ENCODE measurements at regions not wholly inside any gene's neighbourhood (a gene's known extent, or its start where the extent isn't known, plus 50 kb on each side); places are given as distances from the start of the nearest gene placed in this dataset.

DNA sequence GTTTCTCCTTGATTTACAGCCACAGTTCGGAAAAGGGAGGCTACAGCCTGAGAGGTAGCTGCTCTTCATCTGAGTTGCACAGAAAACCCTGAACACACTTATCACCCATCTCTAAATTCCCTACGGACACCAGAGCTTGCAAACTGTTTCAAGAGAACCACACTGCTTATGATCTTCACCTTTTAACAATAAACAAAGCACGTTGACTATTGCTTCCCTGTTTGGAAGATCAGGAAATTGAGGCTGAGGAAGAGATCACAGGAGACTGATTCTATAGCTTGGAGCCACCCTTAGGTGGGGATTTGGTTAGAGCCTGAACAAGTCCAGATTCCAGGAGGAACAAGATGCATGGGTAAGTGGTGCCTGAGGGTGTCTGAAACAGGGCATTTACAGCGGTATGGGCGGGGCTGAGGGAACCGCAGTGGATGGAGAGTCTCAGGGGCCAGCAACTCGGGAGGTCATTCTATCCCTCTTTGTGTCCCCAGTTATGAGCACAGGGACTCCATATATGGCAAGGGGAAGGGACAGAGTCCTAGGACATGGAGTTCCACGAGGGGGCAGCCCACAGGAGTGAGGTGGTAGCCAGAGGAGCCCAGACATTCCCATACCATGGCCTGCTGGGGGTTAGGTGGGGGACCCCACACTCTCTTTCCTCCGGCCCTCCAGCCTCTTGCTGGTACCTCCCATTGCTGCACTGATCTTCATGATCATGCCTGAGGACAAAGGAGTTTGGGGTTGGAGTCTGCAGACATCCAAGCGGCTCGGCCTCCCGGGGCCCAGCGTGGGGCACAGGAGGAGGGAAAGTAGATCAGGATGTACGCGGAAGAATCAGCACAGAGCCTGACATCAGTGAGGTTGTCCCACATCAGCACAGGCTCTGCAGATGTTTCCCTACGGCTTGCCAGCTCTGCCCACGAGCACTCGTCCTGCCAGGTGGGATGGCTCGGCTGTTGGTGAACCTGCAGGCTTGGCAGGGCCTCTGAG is 162.3 kb upstream of the ZNF536 start:
- Histone ChIP-seq H3K27me3 (ENCODE audit: low read depth, low read length) (peaks cover 16% of the 10 kb centered on the region; the same call in 1 of the 2 replicates), H3K4me3 (ENCODE audit: low read length) (no peak overlapping the region), H3K9ac (ENCODE audit: low read length) (no peak overlapping the region), H2AFZ (ENCODE audit: low read depth, low read length) (no peak overlapping the region), H3K79me2 (ENCODE audit: low read length) (no peaks in the 10 kb centered on the region), H3K36me3 (replicated peaks; ENCODE audit: low read depth, low read length) (no peaks in the 10 kb centered on the region), H3K9me3 (ENCODE audit: insufficient read depth, low read length) (no peaks in the 10 kb centered on the region), H3K4me2 (ENCODE audit: low read length) (no peak overlapping the region), H3K4me1 (ENCODE audit: low read length) (no peaks in the 10 kb centered on the region), H3K27ac (ENCODE audit: low read length) (no peak overlapping the region), H4K20me1 (ENCODE audit: insufficient read depth, low read length) (no peaks in the 10 kb centered on the region)
- TF ChIP-seq, protein P1, sequence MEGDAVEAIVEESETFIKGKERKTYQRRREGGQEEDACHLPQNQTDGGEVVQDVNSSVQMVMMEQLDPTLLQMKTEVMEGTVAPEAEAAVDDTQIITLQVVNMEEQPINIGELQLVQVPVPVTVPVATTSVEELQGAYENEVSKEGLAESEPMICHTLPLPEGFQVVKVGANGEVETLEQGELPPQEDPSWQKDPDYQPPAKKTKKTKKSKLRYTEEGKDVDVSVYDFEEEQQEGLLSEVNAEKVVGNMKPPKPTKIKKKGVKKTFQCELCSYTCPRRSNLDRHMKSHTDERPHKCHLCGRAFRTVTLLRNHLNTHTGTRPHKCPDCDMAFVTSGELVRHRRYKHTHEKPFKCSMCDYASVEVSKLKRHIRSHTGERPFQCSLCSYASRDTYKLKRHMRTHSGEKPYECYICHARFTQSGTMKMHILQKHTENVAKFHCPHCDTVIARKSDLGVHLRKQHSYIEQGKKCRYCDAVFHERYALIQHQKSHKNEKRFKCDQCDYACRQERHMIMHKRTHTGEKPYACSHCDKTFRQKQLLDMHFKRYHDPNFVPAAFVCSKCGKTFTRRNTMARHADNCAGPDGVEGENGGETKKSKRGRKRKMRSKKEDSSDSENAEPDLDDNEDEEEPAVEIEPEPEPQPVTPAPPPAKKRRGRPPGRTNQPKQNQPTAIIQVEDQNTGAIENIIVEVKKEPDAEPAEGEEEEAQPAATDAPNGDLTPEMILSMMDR (IDR thresholded peaks at IDR 0.05; ENCODE audit: low read depth, low read length) = no peak
- TF ChIP-seq EZH2phosphoT487 (IDR thresholded peaks at IDR 0.05; ENCODE audit: low read depth) = no peak

DNA sequence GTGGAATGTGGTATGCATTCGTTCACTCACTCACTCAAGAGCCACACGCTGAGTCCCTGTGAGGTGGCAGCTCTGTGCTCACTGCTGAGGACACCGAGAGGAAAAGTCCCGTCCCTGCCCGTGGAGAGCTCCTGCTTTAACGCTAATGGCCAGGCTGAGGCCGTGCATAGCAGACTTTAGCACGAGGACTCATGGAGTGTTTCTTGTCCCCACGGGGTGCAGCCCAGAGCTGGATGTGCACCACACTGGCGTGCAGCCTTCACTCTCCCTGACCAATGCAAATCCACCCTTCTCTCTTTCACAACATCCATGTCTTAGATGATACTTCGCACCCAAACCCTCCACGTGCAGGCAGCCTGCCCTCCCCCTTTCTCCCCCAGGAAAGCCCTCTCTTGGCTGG is 159.6 kb upstream of the ZNF536 start:
- Histone ChIP-seq H3K4me3 (ENCODE audit: low read length) (no peak overlapping the region), H3K9me3 (ENCODE audit: insufficient read depth, low read length) (no peaks in the 10 kb centered on the region), H3K27ac (ENCODE audit: low read length) (no peak overlapping the region), H3K4me1 (ENCODE audit: low read length) (no peaks in the 10 kb centered on the region), H4K20me1 (ENCODE audit: insufficient read depth, low read length) (no peaks in the 10 kb centered on the region), H2AFZ (ENCODE audit: low read depth, low read length) (no peak overlapping the region), H3K79me2 (ENCODE audit: low read length) (no peaks in the 10 kb centered on the region), H3K9ac (ENCODE audit: low read length) (no peak overlapping the region), H3K4me2 (ENCODE audit: low read length) (no peak overlapping the region), H3K36me3 (replicated peaks; ENCODE audit: low read depth, low read length) (no peaks in the 10 kb centered on the region), H3K27me3 (ENCODE audit: low read depth, low read length) (peaks cover 8% of the 10 kb centered on the region; the same call in 1 of the 2 replicates)
- TF ChIP-seq EZH2phosphoT487 (IDR thresholded peaks at IDR 0.05; ENCODE audit: low read depth) = no peak
- TF ChIP-seq, protein P1 (IDR thresholded peaks at IDR 0.05; ENCODE audit: low read depth, low read length) = no peak

DNA sequence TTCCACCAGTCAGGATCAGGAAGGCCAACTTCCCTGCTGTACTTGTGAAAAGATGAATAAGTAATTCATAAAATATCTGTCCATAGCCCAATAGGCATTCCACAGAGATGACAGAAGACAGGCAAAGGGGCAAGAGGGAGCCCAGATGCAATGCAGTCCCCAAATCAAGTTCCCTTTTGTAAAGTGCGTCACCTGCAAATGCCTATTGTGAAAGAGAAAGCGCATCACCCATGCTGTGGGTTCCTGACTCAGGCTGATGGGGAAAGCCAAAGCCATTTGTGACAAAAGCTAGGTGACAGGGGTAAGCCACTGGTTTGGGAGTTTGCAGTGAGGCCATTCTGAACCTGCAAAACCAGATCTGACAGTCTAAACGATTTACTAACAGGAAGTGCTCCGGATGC is 157.5 kb upstream of the ZNF536 start:
- Histone ChIP-seq H3K27ac (ENCODE audit: low read length) (no peak overlapping the region), H3K4me3 (ENCODE audit: low read length) (no peak overlapping the region), H3K79me2 (ENCODE audit: low read length) (no peaks in the 10 kb centered on the region)

DNA sequence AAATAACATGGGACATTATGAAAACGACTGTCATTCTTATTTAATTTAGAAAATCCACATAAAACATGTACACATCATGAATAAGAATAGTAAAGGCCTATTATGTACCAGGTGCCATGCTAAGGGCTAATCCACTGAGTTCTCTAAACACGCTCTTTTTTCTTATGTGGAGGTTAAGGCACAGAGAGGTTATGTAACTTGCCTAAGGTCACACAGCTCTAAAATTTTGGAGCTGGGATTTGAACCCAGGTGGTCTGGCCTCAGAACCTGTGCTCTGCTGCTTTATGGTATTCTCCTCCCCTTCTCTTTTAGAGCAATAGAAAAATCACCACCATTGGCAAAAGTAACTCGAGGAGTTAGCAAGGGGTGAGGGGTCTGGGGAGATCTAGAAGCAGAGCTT is 156.9 kb upstream of the ZNF536 start:
- Histone ChIP-seq H4K20me1 (ENCODE audit: insufficient read depth, low read length) (no peaks in the 10 kb centered on the region), H3K27me3 (ENCODE audit: low read depth, low read length) (peaks cover 6% of the 10 kb centered on the region; the same call in 1 of the 2 replicates), H3K9ac (ENCODE audit: low read length) (no peak overlapping the region), H3K36me3 (replicated peaks; ENCODE audit: low read depth, low read length) (no peaks in the 10 kb centered on the region), H2AFZ (ENCODE audit: low read depth, low read length) (no peak overlapping the region), H3K4me3 (ENCODE audit: low read length) (no peak overlapping the region), H3K4me1 (ENCODE audit: low read length) (no peaks in the 10 kb centered on the region), H3K9me3 (ENCODE audit: insufficient read depth, low read length) (no peaks in the 10 kb centered on the region), H3K27ac (ENCODE audit: low read length) (no peak overlapping the region), H3K4me2 (ENCODE audit: low read length) (no peak overlapping the region), H3K79me2 (ENCODE audit: low read length) (no peaks in the 10 kb centered on the region)
- TF ChIP-seq, protein P1 (IDR thresholded peaks at IDR 0.05; ENCODE audit: low read depth, low read length) = no peak
- no peak for TF ChIP-seq EZH2phosphoT487 (IDR thresholded peaks at IDR 0.05; ENCODE audit: low read depth)

More for the DNA sequence above, 157.5 kb upstream of the ZNF536 start:
- Histone ChIP-seq H3K36me3 (replicated peaks; ENCODE audit: low read depth, low read length) (no peaks in the 10 kb centered on the region), H2AFZ (ENCODE audit: low read depth, low read length) (no peak overlapping the region), H3K9ac (ENCODE audit: low read length) (no peak overlapping the region), H3K4me1 (ENCODE audit: low read length) (no peaks in the 10 kb centered on the region), H3K9me3 (ENCODE audit: insufficient read depth, low read length) (no peaks in the 10 kb centered on the region), H3K4me2 (ENCODE audit: low read length) (no peak overlapping the region), H3K27me3 (ENCODE audit: low read depth, low read length) (peaks cover 3% of the 10 kb centered on the region; the same call in 1 of the 2 replicates), H4K20me1 (ENCODE audit: insufficient read depth, low read length) (no peaks in the 10 kb centered on the region)
- TF ChIP-seq EZH2phosphoT487 (IDR thresholded peaks at IDR 0.05; ENCODE audit: low read depth) = no peak
- TF ChIP-seq, protein P1 (IDR thresholded peaks at IDR 0.05; ENCODE audit: low read depth, low read length) = no peak

All from OCI-LY3 (cell line).